ENCODE measurements at regions not wholly inside any gene's neighbourhood (a gene's known extent, or its start where the extent isn't known, plus 50 kb on each side); places are given as distances from the start of the nearest gene placed in this dataset.

DNA sequence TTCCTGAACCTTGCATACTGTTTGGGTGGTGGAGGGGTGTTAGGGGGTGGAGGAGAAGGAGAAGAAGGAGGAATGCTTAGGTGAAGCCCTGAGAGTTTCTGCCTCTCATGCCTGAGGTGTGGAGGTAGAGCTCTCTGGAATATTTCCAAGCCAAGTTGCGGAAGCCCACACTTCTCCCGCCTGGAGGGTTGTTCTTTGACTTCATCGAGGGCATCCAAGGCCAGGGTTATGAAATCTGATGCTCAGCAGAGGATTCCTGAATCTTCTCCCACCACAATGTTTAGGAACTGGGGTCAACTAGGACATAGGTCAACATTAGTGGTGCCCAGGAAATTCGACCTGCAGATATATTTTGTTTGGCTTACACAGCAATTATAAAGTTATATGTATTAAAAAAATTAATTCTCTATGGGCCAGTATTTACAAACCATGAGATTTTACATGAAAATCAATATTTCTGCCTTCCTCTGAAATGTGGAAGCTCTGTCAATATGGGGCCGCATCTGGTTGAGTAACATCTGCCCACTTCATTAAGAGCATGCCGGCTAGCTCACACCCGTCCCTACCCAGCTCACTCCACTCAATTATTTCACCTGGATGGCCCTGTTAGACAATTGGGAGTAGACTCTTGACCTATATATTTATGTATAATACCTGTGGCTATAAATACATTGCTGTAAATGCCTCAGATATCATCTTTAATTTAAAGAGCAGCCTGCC lies 257.1 kb upstream of the ZFP64 start:
- Histone ChIP-seq H3K27ac (ENCODE audit: control insufficient read depth, insufficient read depth) (no peak overlapping the region), H3K4me3 (no peak overlapping the region), H3K4me1 (ENCODE audit: control insufficient read depth, insufficient read depth, low read length) (no peaks in the 10 kb centered on the region), H3K4me2 (ENCODE audit: control insufficient read depth, insufficient read depth) (no peak overlapping the region), H3K79me2 (ENCODE audit: control insufficient read depth, insufficient read depth, low read length) (no peaks in the 10 kb centered on the region), H3K9ac (ENCODE audit: control insufficient read depth, insufficient read depth, low read length) (no peak overlapping the region), H4K20me1 (ENCODE audit: control insufficient read depth, insufficient read depth) (no peaks in the 10 kb centered on the region), H3K36me3 (ENCODE audit: control insufficient read depth in 2 of 2, insufficient read depth in 2 of 2, low read length in 1 of 2) (no peaks in the 10 kb centered on the region), H3K9me3 (replicated peaks; ENCODE audit: control insufficient read depth, insufficient read depth, low read length) (no peaks in the 10 kb centered on the region), H2AFZ (ENCODE audit: control insufficient read depth, low read depth, low read length) (no peak overlapping the region), H3K27me3 (replicated peaks in 1 of 2; ENCODE audit: control insufficient read depth in 2 of 2, insufficient read depth in 2 of 2, low read length in 1 of 2) (no peaks in the 10 kb centered on the region)
- ATAC-seq (no peak), DNase-seq (ENCODE audit: low read depth, low spot score) (no peak), FAIRE-seq (no peak)
- CTCF ChIA-PET: interaction anchor here (0.6 kb wide), 1 partner anchor 1672 kb away, joined by 3 read pairs; no protein-coding TSS in a partner anchor
- TF ChIP-seq HDAC6 (IDR thresholded peaks at IDR 0.05; ENCODE audit: unreplicated experiment): no peak
- TF ChIP-seq, protein P1, sequence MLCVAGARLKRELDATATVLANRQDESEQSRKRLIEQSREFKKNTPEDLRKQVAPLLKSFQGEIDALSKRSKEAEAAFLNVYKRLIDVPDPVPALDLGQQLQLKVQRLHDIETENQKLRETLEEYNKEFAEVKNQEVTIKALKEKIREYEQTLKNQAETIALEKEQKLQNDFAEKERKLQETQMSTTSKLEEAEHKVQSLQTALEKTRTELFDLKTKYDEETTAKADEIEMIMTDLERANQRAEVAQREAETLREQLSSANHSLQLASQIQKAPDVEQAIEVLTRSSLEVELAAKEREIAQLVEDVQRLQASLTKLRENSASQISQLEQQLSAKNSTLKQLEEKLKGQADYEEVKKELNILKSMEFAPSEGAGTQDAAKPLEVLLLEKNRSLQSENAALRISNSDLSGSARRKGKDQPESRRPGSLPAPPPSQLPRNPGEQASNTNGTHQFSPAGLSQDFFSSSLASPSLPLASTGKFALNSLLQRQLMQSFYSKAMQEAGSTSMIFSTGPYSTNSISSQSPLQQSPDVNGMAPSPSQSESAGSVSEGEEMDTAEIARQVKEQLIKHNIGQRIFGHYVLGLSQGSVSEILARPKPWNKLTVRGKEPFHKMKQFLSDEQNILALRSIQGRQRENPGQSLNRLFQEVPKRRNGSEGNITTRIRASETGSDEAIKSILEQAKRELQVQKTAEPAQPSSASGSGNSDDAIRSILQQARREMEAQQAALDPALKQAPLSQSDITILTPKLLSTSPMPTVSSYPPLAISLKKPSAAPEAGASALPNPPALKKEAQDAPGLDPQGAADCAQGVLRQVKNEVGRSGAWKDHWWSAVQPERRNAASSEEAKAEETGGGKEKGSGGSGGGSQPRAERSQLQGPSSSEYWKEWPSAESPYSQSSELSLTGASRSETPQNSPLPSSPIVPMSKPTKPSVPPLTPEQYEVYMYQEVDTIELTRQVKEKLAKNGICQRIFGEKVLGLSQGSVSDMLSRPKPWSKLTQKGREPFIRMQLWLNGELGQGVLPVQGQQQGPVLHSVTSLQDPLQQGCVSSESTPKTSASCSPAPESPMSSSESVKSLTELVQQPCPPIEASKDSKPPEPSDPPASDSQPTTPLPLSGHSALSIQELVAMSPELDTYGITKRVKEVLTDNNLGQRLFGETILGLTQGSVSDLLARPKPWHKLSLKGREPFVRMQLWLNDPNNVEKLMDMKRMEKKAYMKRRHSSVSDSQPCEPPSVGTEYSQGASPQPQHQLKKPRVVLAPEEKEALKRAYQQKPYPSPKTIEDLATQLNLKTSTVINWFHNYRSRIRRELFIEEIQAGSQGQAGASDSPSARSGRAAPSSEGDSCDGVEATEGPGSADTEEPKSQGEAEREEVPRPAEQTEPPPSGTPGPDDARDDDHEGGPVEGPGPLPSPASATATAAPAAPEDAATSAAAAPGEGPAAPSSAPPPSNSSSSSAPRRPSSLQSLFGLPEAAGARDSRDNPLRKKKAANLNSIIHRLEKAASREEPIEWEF (IDR thresholded peaks at IDR 0.05; ENCODE audit: insufficient replicate concordance, low read depth, low read length): no peak
- TF ChIP-seq RUNX3 (IDR thresholded peaks at IDR 0.05; ENCODE audit: low read length): no peak
- no peak for TF ChIP-seq CBX3 (IDR thresholded peaks at IDR 0.05; ENCODE audit: borderline replicate concordance, low read depth)
- no peak for TF ChIP-seq GABPA (IDR thresholded peaks at IDR 0.05; ENCODE audit: low read depth)
- TF ChIP-seq, protein P2, sequence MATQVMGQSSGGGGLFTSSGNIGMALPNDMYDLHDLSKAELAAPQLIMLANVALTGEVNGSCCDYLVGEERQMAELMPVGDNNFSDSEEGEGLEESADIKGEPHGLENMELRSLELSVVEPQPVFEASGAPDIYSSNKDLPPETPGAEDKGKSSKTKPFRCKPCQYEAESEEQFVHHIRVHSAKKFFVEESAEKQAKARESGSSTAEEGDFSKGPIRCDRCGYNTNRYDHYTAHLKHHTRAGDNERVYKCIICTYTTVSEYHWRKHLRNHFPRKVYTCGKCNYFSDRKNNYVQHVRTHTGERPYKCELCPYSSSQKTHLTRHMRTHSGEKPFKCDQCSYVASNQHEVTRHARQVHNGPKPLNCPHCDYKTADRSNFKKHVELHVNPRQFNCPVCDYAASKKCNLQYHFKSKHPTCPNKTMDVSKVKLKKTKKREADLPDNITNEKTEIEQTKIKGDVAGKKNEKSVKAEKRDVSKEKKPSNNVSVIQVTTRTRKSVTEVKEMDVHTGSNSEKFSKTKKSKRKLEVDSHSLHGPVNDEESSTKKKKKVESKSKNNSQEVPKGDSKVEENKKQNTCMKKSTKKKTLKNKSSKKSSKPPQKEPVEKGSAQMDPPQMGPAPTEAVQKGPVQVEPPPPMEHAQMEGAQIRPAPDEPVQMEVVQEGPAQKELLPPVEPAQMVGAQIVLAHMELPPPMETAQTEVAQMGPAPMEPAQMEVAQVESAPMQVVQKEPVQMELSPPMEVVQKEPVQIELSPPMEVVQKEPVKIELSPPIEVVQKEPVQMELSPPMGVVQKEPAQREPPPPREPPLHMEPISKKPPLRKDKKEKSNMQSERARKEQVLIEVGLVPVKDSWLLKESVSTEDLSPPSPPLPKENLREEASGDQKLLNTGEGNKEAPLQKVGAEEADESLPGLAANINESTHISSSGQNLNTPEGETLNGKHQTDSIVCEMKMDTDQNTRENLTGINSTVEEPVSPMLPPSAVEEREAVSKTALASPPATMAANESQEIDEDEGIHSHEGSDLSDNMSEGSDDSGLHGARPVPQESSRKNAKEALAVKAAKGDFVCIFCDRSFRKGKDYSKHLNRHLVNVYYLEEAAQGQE (IDR thresholded peaks at IDR 0.05; ENCODE audit: low read depth, low read length): no peak
- TF ChIP-seq ZZZ3 (IDR thresholded peaks at IDR 0.05; ENCODE audit: control insufficient read depth, insufficient read length, low read depth): no peak
- no peak for TF ChIP-seq MTA3 (IDR thresholded peaks at IDR 0.05; ENCODE audit: borderline replicate concordance, low read length)
- no peak for TF ChIP-seq KLF5 (IDR thresholded peaks at IDR 0.05; ENCODE audit: partially characterized antibody)
- 45% methylated on average over 7 of the region's 7 CpGs for WGBS (ENCODE audit: insufficient coverage, insufficient replicate concordance, low lambda C conversion rate, missing lambda C conversion rate)
- RAD21 ChIA-PET (ENCODE audit: unreplicated experiment): no interaction called here
- no TSS peak for BruUV-seq (replicated peaks)
- in situ Hi-C loops (cut with MboI): no loop called here
- SMC1A ChIA-PET (ENCODE audit: uncharacterized antibody, unreplicated experiment): no interaction called here
- intact Hi-C loops (cut with micrococcal nuclease; ENCODE audit: unreplicated experiment): no loop called here
- POLR2A ChIA-PET: interaction anchor here (0.6 kb wide), 1 partner anchor 126 kb away, joined by 4 read pairs; no protein-coding TSS in a partner anchor

Data from GM12878 (cell line).